IPS-18c (cell line): ENCODE measurements at regions not wholly inside any gene's neighbourhood (a gene's known extent, or its start where the extent isn't known, plus 50 kb on each side); places are given as distances from the start of the nearest gene placed in this dataset.

Experiments
- H3K4me3 ChIP-seq: 2 replicates; pipeline ENCODE4 v1.7.0; 2013; ENCODE audit warnings: low read depth, mild to moderate bottlenecking, low read length, moderate library complexity; ENCODE audit not compliant: insufficient read depth
- H3K9me3 ChIP-seq: one replicate; pipeline ENCODE4 v1.6.1; 2013; ENCODE audit warnings: mild to moderate bottlenecking, low read length, moderate library complexity; ENCODE audit not compliant: control insufficient read depth, insufficient read depth

DNA sequence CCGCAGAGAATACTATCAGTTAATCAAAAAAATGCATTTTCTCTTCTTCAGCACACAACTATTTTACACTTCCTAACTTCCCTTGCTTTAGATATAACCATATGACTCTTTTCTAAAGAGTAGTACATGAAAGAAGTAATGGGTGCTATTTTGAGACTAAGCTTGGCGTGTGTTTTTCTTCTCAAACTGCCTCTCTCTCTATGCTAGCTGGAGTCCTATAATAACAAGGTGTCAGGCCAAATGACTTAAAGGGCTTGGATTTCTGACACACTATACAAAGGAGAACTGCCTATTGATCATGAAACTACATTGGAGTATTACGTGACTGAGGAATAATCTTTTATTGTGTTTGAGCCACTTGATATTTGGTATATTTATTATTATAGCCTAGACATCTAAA lies 1330.1 kb upstream of the SPRY2 start:
- H3K4me3 ChIP-seq = no peak overlapping the region
- H3K9me3 ChIP-seq = no peaks in the 10 kb centered on the region

DNA sequence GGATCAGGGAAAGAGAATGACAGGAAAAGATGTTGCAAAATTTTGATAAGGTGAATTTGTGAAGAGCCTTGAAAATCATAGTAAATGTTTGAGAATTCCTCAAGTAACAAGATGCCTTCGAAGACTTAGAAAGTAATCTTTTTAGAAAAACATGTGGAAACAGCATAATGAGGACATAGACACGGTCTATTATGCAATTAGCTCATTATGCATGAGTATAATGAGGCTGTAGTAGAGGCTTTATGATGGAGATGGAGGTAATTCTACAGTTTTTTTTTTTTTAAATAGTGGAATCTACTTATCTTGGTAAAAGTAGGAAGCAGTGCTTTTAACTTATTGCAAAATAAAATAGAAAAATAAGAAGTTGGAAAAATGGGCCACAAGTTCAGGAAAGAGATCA lies 1329.1 kb upstream of the SPRY2 start:
- H3K4me3 ChIP-seq = no peak overlapping the region
- H3K9me3 ChIP-seq = no peaks in the 10 kb centered on the region

GRCh38 chr13:81664872-81665271 lies 1323.9 kb upstream of the SPRY2 start:
- Histone ChIP-seq H3K9me3 (no peaks in the 10 kb centered on the region), H3K4me3 (no peak overlapping the region)

DNA sequence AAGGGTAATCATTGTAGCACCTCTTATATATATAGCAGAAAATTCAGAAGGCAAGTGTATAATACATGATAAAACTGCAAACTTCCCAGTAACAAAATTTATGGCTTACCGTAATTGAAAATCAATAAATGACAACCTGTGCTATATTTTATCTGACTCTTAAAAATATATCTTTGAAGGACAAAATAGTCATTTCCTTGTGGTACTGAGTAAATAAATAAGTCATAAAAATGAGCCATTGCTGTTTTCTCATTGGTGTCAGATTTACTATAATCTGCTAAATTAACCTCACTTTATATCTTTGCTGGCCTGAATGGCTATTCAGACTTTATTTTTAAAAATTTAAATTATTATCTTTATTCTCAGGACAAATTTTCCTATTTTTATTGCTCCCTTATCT lies 1319.1 kb upstream of the SPRY2 start:
- H3K4me3 ChIP-seq = no peak overlapping the region
- no peaks in the 10 kb centered on the region for H3K9me3 ChIP-seq

GRCh38 chr13:81658598-81659370 lies 1317.9 kb upstream of the SPRY2 start:
- no peaks in the 10 kb centered on the region for H3K9me3 ChIP-seq
- no peak overlapping the region for H3K4me3 ChIP-seq

- H3K9me3 ChIP-seq = no peaks in the 10 kb centered on the region
- H3K4me3 ChIP-seq = no peak overlapping the region
Observed at GRCh38 chr13:81639984-81640582, 1299.2 kb upstream of the SPRY2 start.

DNA sequence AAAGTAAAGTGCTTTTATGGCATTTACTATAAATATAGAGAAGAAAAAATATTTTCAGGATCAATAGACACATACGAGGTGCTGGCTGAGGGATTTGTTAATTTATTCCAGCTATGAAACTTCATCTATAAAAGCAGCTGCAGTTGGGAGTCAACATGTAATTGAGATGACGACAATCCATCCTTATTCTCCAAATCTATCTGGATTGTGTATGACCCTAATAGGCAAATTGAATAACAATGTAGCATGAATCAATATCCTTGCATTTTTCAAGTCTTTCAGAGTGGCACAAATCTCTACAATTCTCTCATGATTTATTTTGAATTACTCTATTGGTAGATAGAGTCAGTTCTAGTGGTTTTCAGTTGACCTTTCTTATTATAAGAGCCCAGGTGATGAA lies 1296.5 kb upstream of the SPRY2 start:
- Histone ChIP-seq H3K4me3 (no peak overlapping the region), H3K9me3 (no peaks in the 10 kb centered on the region)

GRCh38 chr13:81636120-81636519 lies 1295.2 kb upstream of the SPRY2 start:
- H3K9me3 ChIP-seq = no peaks in the 10 kb centered on the region
- no peak overlapping the region for H3K4me3 ChIP-seq

- no peaks in the 10 kb centered on the region for H3K9me3 ChIP-seq
- H3K4me3 ChIP-seq = no peak overlapping the region
Observed at GRCh38 chr13:81615031-81615430, 1274.1 kb upstream of the SPRY2 start.

DNA sequence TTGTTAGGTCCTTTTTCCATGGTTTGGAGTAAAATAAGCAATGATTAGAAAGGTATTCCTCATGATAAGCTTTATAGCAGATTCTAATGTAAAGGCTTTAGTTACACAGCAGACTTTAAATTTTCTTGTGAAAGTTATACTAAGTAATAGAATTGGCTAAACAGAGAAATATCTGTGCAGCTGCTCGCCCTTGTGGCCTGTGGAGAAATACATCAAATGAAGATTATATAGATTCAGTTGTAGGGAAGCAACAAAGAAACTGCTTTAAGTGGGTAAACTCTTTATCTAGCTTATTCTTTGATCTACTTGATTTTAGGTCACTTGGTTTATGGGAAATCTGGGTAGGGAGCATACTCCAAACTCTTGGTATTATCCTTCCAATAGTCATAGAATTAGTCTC lies 1269.7 kb upstream of the SPRY2 start:
- H3K4me3 ChIP-seq = no peak overlapping the region
- no peaks in the 10 kb centered on the region for H3K9me3 ChIP-seq

DNA sequence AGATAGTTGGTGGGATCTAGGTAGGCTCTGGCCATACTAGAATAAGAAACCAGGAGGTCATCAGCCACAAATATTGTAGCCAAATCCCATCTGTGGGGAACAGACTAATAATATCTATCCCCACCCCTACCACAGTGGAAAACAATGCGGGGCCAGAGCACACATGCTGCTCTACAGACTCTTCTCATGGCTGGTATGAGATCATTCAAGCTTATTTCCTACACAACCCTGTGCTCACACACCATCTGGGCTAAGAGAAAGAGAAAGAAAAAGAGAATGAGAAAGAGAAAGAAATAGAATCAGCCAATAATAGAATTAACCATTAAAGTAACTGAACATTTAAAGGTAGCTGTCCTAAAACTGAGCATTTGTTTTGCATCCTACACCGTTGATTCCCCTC lies 1268.4 kb upstream of the SPRY2 start:
- Histone ChIP-seq H3K4me3 (no peak overlapping the region), H3K9me3 (no peaks in the 10 kb centered on the region)

- Histone ChIP-seq H3K4me3 (no peak overlapping the region), H3K9me3 (no peaks in the 10 kb centered on the region)
Observed at GRCh38 chr13:81606074-81606473, 1265.1 kb upstream of the SPRY2 start.

- no peaks in the 10 kb centered on the region for H3K9me3 ChIP-seq
- no peak overlapping the region for H3K4me3 ChIP-seq
Observed at GRCh38 chr13:81602241-81602640, 1261.3 kb upstream of the SPRY2 start.

DNA sequence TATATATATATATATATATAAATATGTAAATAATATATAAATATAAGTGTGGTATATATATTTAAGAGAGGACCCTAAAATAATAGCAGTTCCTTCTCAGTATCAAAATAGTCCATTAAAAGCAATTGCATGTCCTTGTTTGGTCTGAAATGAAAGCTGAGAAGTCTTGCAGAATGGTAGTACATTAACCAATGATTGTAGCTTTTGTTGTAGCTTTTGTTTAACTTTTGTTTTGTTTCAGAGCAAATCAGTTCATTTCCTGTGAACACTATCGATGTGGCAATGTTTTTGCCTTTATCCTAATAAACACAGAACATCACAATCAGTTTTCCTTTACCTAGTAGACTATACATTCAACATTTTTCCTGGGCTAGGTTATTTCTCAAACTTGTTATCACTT lies 1256.2 kb upstream of the SPRY2 start:
- H3K9me3 ChIP-seq = no peaks in the 10 kb centered on the region
- no peak overlapping the region for H3K4me3 ChIP-seq

- Histone ChIP-seq H3K4me3 (no peak overlapping the region), H3K9me3 (no peaks in the 10 kb centered on the region)
Observed at GRCh38 chr13:81596224-81596753, 1255.4 kb upstream of the SPRY2 start.

- no peak overlapping the region for H3K4me3 ChIP-seq
- no peaks in the 10 kb centered on the region for H3K9me3 ChIP-seq
Observed at GRCh38 chr13:81591528-81592220, 1250.7 kb upstream of the SPRY2 start.

DNA sequence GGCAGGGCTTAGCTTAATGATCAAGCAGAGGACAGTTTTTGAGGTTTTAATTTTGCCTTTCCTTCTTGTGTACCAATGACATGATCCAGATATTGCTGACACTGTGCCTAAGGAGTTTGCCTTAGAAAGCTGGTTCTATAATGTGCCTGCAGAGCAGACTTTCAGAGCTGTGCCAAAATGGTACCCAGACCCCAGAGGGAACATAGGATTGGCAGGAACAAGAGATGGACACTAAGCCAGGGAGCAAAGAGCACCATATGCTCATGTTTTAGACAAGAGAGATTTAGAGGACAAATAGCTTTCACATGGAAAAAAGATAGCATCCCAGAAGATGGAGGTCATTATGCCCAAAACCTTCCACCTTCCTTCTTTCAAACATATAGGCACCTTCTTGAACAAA lies 1241.5 kb upstream of the SPRY2 start:
- Histone ChIP-seq H3K4me3 (no peak overlapping the region), H3K9me3 (no peaks in the 10 kb centered on the region)

- no peaks in the 10 kb centered on the region for H3K9me3 ChIP-seq
- no peak overlapping the region for H3K4me3 ChIP-seq
Observed at GRCh38 chr13:81577601-81578195, 1236.8 kb upstream of the SPRY2 start.
